Urothelium cell line (cell line): ENCODE measurements at regions not wholly inside any gene's neighbourhood (a gene's known extent, or its start where the extent isn't known, plus 50 kb on each side); places are given as distances from the start of the nearest gene placed in this dataset.
A peak's percentile ranks its signal among the peaks of the same experiment; 100 is the strongest.

Experiments
- DNase-seq: peaks from one replicate; pipeline ENCODE4 v3.0.0; 2011; ENCODE audit warnings: low spot score, mixed read lengths
- FAIRE-seq: peaks from 2 replicates; lab custom pipeline; 2011; peaks lifted over from hg19 to GRCh38; lab: Jason Lieb, UNC

GRCh38 chr2:4455486-4456155 is 752.2 kb downstream of the DCDC2C start:
- DNase-seq = no peak
- FAIRE-seq = no peak

- DNase-seq = no peak
- no peak for FAIRE-seq
These were observed 761.4 kb downstream of the DCDC2C start for GRCh38 chr2:4464634-4465266.

- DNase-seq (no peak), FAIRE-seq (no peak)
These were observed 762.3 kb downstream of the DCDC2C start for GRCh38 chr2:4465671-4466070.

- DNase-seq (no peak), FAIRE-seq (no peak)
These were observed 772.2 kb downstream of the DCDC2C start for GRCh38 chr2:4475618-4476017.

GRCh38 chr2:4483050-4483449 is 779.7 kb downstream of the DCDC2C start:
- DNase-seq (no peak), FAIRE-seq (no peak)

- no peak for FAIRE-seq
- DNase-seq = no peak
These were observed 783.6 kb downstream of the DCDC2C start for GRCh38 chr2:4486971-4487370.

GRCh38 chr2:4499316-4500030 is 796.1 kb downstream of the DCDC2C start:
- FAIRE-seq (no peak), DNase-seq (peak; percentile 13)

GRCh38 chr2:4501525-4501924 is 798.1 kb downstream of the DCDC2C start:
- DNase-seq (no peak), FAIRE-seq (no peak)

GRCh38 chr2:4502230-4502843 is 799.0 kb downstream of the DCDC2C start:
- FAIRE-seq = no peak
- DNase-seq = no peak

- DNase-seq (no peak), FAIRE-seq (no peak)
These were observed 804.3 kb downstream of the DCDC2C start for GRCh38 chr2:4507661-4508060.

GRCh38 chr2:4515871-4516761 is 812.7 kb downstream of the DCDC2C start:
- DNase-seq (no peak), FAIRE-seq (no peak)

- no peak for DNase-seq
These were observed 815.2 kb downstream of the DCDC2C start for GRCh38 chr2:4518596-4518995.

GRCh38 chr2:4522498-4523421 is 819.4 kb downstream of the DCDC2C start:
- FAIRE-seq (no peak), DNase-seq (no peak)

More at GRCh38 chr2:4518596-4518995, 815.2 kb downstream of the DCDC2C start:
- FAIRE-seq = no peak

GRCh38 chr2:4527416-4527815 is 824.0 kb downstream of the DCDC2C start:
- no peak for DNase-seq
- no peak for FAIRE-seq

GRCh38 chr2:4528246-4528645 is 824.9 kb downstream of the DCDC2C start:
- FAIRE-seq = no peak

GRCh38 chr2:4528773-4529172 is 825.4 kb downstream of the DCDC2C start:
- FAIRE-seq = no peak

More at GRCh38 chr2:4528246-4528645, 824.9 kb downstream of the DCDC2C start:
- no peak for DNase-seq

GRCh38 chr2:4529738-4530137 is 826.4 kb downstream of the DCDC2C start:
- DNase-seq (no peak), FAIRE-seq (no peak)

More at GRCh38 chr2:4528773-4529172, 825.4 kb downstream of the DCDC2C start:
- no peak for DNase-seq

- DNase-seq = no peak
- FAIRE-seq = no peak
These were observed 826.9 kb downstream of the DCDC2C start for GRCh38 chr2:4530231-4530630.

- DNase-seq (no peak), FAIRE-seq (no peak)
These were observed 830.4 kb downstream of the DCDC2C start for GRCh38 chr2:4533806-4534205.
